ENCODE measurements at regions not wholly inside any gene's neighbourhood (a gene's known extent, or its start where the extent isn't known, plus 50 kb on each side); places are given as distances from the start of the nearest gene placed in this dataset.
A peak's percentile ranks its signal among the peaks of the same experiment; 100 is the strongest.

- no peak for DNase-seq (ENCODE audit: low read depth)
Measured at GRCh38 chr13:34116651-34117050, 298.7 kb downstream of the RFC3 start.

GRCh38 chr13:34124666-34125306 lies 306.8 kb downstream of the RFC3 start:
- DNase-seq (ENCODE audit: low read depth), result no peak

DNA sequence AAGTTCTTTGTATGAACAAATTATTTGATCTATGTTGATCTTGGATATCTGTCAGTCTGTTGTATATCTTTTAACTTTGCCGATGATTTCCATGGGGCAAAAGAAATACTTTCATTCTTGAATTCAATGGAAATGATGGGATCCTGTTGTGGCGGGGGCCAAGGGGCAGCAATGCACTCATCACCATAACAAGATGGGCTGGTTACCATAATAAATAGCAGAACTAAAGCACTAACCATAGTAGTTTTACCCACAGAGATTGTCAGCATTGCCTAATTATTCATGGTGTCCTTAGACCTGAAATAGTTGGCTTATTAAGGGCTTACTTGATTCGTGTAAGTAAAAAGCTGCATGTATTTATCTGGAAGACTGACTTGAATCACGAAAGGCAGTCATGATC lies 309.6 kb downstream of the RFC3 start:
- DNase-seq (ENCODE audit: low read depth), result no peak

GRCh38 chr13:34128661-34129060 lies 310.7 kb downstream of the RFC3 start:
- peak; percentile 7 for DNase-seq (ENCODE audit: low read depth)

DNA sequence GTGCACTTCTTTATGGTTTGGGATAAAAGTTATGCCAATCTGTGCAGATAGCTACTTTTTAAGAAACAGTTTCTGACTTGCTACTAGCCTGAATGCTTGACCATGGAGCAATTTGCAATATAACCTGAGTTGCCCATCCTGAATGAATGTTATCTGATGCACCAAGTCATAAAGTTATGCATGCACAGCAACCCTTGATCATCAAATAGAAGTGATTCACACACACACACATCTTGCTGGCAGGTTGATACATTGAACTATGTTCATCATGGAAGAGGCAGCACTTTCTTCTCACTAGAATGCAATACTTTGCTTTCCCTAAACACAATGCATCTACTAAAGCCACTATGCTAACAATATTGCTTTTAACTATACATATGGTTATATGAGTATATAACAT lies 311.5 kb downstream of the RFC3 start:
- no peak for DNase-seq (ENCODE audit: low read depth)

- DNase-seq (ENCODE audit: low read depth), result no peak
Measured at GRCh38 chr13:34137200-34137599, 319.3 kb downstream of the RFC3 start.

- DNase-seq (ENCODE audit: low read depth), result no peak
Measured at GRCh38 chr13:34139660-34140227, 321.8 kb downstream of the RFC3 start.

DNA sequence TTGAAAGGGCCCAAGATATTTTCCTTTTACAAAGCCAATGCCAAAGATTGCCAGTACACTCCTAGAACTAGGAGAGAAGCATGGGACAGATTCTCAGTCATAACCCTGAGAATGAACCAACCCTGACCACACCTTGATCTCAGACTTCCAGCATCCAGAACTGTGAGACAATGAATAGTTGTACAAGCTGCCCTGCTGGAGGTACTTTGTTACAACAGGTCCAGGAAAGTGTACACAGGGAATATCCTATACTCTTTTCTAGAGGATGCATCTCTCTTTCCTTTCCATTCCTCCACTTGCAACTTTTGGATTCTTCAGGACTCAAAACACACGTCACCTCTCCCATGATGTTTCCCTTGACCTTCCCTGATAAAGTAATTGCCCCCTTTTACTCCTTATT lies 325.7 kb downstream of the RFC3 start:
- no peak for DNase-seq (ENCODE audit: low read depth)

DNA sequence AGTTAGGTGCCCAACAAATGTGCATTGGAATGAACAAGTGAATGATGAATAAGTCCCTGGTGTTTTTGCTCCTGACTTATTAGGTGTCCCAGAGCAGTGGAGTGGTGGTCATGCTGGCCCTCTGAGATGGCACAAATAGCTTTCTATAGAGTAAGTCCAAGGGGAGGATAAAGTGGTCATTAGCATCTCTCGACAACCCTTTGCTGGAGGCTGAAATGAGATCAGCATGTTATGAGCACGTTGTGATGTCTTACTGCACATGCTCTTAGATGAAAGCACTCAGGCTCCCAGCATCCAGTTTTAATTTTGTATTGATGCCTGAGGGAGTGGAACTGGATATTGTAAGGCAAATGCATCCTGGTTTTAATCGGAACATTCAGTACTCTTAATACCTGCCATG lies 326.2 kb downstream of the RFC3 start:
- no peak for DNase-seq (ENCODE audit: low read depth)

GRCh38 chr13:34145061-34145460 lies 327.1 kb downstream of the RFC3 start:
- no peak for DNase-seq (ENCODE audit: low read depth)

- DNase-seq (ENCODE audit: low read depth), result no peak
Measured at GRCh38 chr13:34148359-34148758, 330.4 kb downstream of the RFC3 start.

DNA sequence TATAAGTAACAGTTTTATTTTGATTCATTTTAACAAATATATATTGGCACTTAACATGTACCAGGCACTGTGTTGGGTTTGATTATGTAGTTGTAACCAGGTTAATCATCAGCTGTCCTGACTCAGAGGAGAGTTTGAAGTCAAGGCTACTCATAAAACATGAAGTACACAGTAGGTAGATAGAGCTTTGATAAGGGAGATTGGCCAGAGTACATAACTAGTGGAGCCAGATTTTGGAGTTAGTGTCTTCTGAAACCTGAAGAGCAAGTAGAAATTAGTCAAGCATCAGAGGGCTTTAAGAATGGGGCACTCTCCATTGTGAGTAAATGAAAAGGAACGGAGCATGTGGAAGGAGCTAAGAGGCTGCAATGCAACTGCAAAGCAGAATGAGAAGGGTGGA lies 333.9 kb downstream of the RFC3 start:
- no peak for DNase-seq (ENCODE audit: low read depth)

- no peak for DNase-seq (ENCODE audit: low read depth)
Measured at GRCh38 chr13:34152409-34152808, 334.5 kb downstream of the RFC3 start.

- no peak for DNase-seq (ENCODE audit: low read depth)
Measured at GRCh38 chr13:34152996-34153395, 335.0 kb downstream of the RFC3 start.

GRCh38 chr13:34153428-34154180 lies 335.7 kb downstream of the RFC3 start:
- DNase-seq (ENCODE audit: low read depth), result no peak

GRCh38 chr13:34155931-34156607 lies 338.1 kb downstream of the RFC3 start:
- DNase-seq (ENCODE audit: low read depth), result peak; percentile 90

- DNase-seq (ENCODE audit: low read depth), result peak; percentile 98
Measured at GRCh38 chr13:34156841-34157365, 339.0 kb downstream of the RFC3 start.

GRCh38 chr13:34159946-34160345 lies 342.0 kb downstream of the RFC3 start:
- no peak for DNase-seq (ENCODE audit: low read depth)

DNA sequence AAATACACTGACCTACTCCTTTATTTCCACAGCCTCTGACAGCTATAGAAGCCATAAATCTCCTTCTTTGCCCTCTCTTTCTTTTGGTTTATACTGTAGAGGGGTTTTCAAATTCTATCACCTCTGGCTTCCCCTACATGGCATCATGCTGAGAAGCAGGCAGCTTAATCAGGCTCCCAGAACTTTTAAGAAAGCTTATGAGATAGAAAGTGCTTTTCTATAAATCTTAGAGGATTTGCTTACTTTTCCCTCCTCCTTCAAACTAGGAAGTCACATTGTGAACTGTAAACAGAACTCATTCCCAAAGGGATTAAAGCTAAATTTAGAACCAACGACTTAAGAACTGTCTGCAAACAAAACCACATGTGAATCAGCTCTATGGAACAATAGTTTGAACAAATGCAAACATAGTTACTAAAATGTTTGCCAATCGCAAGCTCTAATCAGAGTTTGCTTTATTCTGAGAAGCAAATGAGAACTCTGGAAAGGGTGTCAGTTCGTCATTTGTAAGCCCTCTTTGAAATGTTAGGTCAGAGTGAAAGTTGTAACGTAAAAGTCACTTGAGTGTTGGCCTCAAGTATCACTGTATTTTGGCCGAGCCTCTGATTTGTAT lies 344.1 kb downstream of the RFC3 start:
- DNase-seq (ENCODE audit: low read depth), result peak; percentile 52

DNA sequence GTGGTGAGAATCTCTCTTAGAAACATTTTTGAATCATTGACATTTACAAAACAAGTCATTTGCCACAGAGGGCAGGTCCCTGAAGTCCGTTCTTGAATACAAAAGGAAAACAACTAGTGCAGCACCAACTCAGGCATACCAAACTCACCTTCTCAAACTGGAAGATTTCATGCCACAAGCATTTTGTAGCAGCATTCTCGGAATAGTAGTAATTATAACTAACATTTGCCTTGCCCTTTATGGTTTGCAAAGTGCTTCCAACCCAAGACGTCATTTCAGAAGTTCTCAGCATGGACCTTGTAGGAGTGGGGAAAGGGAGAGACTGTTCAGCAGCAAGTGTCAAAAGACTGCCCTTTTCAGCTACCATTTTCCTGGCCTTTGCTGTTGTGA lies 344.6 kb downstream of the RFC3 start:
- DNase-seq (ENCODE audit: low read depth), result peak; percentile 28

GRCh38 chr13:34164582-34164981 lies 346.6 kb downstream of the RFC3 start:
- no peak for DNase-seq (ENCODE audit: low read depth)

DNA sequence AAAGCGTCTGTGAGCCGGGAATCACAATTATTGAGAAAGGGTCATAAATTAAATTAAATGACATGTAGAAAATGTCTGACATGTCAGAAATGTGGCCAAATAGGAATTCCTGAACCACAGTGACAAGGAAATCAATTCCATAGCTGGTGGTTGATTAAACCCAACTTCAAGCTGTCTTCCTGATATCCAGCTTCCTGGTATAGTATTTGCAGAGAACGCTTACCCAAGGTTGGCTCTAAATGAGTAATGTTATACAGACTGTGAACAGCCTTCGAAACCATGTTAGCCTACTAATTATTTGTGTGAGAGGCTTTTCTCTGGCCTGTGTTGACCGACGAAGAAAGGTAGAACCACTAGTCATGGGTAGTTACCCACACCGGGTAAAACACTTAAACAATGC lies 347.2 kb downstream of the RFC3 start:
- no peak for DNase-seq (ENCODE audit: low read depth)
